Mucosa of gallbladder (tissue), 1 donor: ENCODE measurements at regions not wholly inside any gene's neighbourhood (a gene's known extent, or its start where the extent isn't known, plus 50 kb on each side); places are given as distances from the start of the nearest gene placed in this dataset.

Experiments
- DNase-seq: peaks from one replicate; pipeline ENCODE4 v3.0.0-alpha.2; 2020; ENCODE audit warnings: low spot score
- donor health status: DM: no; HTN: no; CAD: no.

DNA sequence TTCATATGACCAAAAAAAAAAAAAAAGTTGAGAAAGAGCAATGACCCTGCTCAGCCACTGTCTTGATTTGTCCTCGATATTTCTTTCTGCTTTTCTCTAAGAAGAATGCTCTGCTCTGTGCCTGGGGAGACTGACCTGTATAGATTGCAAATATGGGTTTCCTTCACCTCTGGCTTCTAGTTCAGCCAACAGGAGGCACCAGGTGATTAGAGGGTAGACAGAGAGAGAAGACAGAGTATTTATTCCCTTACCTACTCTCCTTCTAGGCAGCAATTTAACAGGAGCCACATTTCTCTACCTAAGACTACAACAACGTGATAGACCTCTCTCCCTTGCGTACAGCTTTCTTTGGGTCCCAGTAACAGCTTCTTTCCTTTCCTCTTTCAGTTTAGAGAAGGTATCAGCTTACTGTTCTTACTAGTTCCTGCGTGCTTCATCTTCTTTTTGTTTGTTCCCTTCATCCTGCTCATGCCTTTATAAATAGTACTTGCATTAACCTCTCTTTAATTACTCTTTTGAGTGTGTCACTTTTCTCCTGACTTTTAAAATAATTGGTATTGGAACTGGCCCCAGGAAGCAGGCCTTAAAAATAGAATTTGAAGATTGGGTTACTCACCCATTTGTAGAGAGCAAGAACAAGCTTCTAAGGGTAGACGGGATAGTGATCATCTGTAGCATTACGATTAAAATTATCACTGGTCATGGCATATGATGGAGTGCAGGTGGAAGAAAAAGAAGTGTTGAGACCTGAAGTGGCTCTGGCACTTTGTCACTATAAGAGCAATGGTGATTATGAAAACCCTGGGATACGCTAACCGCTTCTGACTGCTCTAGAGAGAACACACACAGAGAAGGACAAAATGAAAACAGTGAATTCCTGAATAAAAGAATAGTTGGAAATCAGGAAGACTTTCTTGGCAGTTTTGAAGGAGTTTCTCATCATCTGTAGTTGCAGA, 161.2 kb upstream of the FSTL4 start:
- no peak for DNase-seq

- no peak for DNase-seq
Measured at GRCh38 chr5:133769842-133770241, 157.5 kb upstream of the FSTL4 start.

DNA sequence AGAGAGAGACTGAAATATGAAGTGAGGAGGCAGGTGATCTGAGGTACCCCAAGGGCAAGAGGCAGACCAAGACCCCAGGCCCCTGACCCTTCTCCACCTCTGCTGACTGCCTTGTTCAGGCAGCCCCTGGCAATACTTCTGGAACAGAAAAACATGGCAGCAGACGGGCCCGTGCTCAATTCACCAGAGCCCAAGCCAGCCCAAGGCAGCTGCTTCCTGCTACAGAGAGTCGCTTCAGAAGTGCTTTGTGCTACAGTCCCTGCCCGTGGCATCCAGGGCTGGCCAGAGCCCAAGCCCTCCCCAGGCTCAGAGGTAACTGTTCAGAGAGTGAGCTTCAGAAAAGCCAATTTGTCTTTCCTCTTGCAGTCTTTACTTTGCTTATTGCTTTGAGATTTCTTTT, 151.4 kb upstream of the FSTL4 start:
- no peak for DNase-seq

DNA sequence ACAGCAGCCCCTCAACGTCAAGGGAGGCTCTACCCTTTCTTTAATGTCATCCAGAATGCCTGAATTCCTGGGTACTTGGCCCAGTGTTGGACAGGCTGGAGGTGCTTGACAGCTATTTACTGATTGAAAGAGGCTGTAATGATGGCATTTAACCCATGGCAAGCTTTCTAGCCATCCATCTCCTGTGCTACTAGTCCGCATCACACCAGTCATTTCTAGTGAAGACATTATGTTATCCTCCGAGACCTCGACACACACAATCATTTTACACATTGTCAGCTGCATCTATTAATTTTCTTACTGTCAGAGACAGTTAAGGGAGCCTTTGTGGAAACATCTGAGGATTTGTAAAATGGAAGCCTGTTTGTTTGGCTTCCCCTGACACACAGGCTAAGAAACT, 149.3 kb upstream of the FSTL4 start:
- no peak for DNase-seq

- no peak for DNase-seq
Measured at GRCh38 chr5:133760532-133760931, 148.2 kb upstream of the FSTL4 start.

GRCh38 chr5:133758641-133759040, 146.3 kb upstream of the FSTL4 start:
- no peak for DNase-seq

- no peak for DNase-seq
Measured at GRCh38 chr5:133757396-133757945, 145.1 kb upstream of the FSTL4 start.

- DNase-seq, result no peak
Measured at GRCh38 chr5:133756756-133757155, 144.4 kb upstream of the FSTL4 start.

DNA sequence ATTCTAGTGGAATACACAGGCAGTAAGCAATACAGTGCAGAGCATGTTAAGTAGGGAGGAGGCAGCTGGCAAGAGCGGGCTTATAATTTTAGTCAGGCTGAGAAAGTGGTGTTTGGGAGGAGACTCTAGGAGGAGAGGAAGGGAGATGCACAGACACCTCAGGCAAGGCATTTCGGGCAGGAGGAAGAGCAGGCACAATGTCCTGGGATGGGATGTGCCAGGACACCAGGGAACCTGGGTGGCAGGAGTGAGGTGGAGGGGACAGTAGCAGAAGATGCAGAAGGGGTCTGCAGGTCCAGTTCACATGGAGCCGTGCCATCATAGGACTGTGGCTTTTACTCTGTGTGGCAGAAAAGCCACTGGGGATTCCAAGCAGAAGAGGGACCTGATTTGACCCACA, 143.7 kb upstream of the FSTL4 start:
- DNase-seq, result no peak

- DNase-seq, result peak; percentile 45
Measured at GRCh38 chr5:133754575-133755169, 142.3 kb upstream of the FSTL4 start.

GRCh38 chr5:133753856-133754255, 141.5 kb upstream of the FSTL4 start:
- no peak for DNase-seq

- DNase-seq, result no peak
Measured at GRCh38 chr5:133751846-133752245, 139.5 kb upstream of the FSTL4 start.

- DNase-seq, result no peak
Measured at GRCh38 chr5:133751421-133751820, 139.1 kb upstream of the FSTL4 start.

DNA sequence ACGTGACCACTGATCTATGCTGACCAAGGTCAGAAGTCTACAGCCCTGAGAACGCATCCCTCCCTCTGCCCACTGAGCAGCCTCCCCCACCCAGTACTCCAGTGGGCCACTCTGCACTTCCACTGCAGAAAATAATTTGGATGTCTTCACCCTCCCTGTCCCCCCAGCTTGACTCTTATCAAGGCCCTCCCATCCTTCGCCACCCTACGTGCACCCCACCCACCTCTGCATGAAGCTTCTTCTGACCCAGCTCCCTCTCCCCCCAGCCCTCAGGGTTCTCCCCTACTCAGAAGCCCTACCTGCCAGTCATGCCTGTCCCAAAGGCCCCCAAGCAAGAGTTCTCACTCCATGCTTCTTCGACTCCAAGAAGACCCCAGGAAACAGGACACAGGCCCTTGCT, 138.5 kb upstream of the FSTL4 start:
- DNase-seq, result no peak

GRCh38 chr5:133750356-133750755, 138.0 kb upstream of the FSTL4 start:
- DNase-seq, result no peak

DNA sequence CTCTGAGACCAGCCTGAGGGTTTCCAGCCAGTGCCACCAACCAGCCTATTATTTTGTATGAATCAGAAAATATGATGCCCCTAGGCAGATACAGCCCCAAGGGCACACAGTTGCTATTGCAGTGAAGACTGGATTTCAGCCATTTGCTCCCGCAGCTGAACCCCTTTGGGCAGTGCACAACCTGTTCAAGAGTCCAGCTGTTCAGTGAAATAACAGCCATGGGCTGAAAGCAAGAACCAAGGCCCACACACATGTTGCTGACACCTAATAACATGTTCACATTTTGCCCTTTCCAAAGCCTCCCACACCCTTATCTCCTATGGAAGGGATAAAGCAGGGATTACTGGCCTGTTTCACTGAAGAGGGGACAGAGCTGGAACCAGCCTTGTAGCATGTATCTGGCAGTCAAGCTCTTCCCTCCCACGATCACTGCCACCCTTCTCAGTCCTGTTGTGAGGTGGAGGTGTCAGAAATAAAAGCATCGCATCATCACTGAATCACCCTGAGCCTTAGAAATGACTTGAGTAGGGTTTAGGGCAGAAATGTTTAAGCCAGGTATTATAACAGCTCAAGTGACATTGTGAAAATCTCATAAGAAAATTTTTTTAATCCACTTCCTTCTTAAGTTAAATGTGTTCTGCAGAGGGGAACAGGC, 137.1 kb upstream of the FSTL4 start:
- DNase-seq, result no peak

DNA sequence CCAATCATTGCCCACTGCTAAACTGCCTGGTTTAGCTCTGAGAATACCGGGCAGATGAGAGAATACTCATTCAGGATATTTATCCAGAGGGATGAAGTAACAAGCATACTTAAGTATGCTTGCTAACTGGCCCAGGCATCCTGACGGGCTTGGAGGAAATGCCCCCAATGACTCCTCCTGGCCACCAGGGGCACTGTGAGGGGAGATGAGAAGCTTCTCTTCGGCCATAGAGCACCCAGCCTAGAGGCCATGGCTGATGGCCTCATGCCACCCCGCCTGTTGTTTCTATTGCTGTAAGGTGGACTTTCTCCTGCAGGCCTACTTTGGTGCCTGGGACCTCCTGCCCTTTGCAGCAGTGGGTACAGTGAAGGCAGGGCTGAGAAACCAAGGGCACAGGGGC, 134.5 kb upstream of the FSTL4 start:
- DNase-seq, result no peak

GRCh38 chr5:133744960-133745308, 132.6 kb upstream of the FSTL4 start:
- no peak for DNase-seq

- no peak for DNase-seq
Measured at GRCh38 chr5:133744051-133744959, 132.0 kb upstream of the FSTL4 start.

- no peak for DNase-seq
Measured at GRCh38 chr5:133742431-133742988, 130.2 kb upstream of the FSTL4 start.

GRCh38 chr5:133741818-133742355, 129.5 kb upstream of the FSTL4 start:
- no peak for DNase-seq
